ENCODE measurements at regions not wholly inside any gene's neighbourhood (a gene's known extent, or its start where the extent isn't known, plus 50 kb on each side); places are given as distances from the start of the nearest gene placed in this dataset.

DNA sequence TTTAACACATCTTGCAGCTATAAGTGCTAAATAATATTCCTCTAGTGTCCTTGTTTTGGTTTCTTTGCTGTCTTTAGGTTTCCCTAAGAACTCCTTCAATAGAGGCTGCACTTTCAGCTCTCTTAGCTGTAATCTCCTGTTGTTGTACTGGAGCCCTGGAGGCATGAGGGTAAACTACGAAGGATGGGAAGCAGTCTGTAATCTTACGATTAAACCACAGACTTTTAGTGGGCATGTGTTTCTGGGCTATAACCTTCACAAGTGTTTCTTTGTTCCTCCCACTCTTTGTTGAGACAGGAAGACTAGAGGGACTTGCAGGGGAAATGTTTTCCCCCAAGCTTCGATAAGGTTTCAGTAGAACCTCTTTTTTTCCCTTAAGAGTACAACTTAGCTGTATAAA lies 1058.1 kb downstream of the NSUN3 start:
- no peak for DNase-seq (ENCODE audit: low read depth)

DNA sequence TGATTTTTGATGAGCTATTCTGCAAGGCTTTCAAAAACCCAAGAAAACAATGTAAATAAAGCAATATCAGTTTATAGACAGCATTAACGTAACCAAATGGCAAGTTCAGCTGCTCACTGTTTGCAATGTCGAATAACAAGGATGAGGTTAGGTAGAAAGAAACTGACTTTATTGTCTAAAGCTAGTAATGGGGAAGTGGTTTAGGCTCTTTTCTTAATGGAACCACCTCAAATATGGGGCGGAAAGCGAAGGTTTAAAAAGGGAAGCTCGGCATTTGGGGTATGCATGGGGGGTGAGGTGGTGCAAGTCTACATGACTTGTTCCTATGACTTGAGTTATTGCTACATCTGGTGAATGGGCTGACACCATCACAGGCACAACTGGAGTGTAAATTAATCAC lies 1060.2 kb downstream of the NSUN3 start:
- H3K4me3 ChIP-seq (ENCODE audit: low read depth, low read length): no peak overlapping the region
- TF ChIP-seq POLR2A (IDR thresholded peaks at IDR 0.05; ENCODE audit: extremely low read depth, insufficient read length) (no peak), MYC (IDR thresholded peaks at IDR 0.05; ENCODE audit: low read depth, low read length) (no peak)
- TF ChIP-seq, protein P1, sequence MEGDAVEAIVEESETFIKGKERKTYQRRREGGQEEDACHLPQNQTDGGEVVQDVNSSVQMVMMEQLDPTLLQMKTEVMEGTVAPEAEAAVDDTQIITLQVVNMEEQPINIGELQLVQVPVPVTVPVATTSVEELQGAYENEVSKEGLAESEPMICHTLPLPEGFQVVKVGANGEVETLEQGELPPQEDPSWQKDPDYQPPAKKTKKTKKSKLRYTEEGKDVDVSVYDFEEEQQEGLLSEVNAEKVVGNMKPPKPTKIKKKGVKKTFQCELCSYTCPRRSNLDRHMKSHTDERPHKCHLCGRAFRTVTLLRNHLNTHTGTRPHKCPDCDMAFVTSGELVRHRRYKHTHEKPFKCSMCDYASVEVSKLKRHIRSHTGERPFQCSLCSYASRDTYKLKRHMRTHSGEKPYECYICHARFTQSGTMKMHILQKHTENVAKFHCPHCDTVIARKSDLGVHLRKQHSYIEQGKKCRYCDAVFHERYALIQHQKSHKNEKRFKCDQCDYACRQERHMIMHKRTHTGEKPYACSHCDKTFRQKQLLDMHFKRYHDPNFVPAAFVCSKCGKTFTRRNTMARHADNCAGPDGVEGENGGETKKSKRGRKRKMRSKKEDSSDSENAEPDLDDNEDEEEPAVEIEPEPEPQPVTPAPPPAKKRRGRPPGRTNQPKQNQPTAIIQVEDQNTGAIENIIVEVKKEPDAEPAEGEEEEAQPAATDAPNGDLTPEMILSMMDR (IDR thresholded peaks at IDR 0.05; ENCODE audit: low read depth, low read length): no peak
- TF ChIP-seq, protein P2, sequence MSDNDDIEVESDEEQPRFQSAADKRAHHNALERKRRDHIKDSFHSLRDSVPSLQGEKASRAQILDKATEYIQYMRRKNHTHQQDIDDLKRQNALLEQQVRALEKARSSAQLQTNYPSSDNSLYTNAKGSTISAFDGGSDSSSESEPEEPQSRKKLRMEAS (IDR thresholded peaks at IDR 0.05; ENCODE audit: low read depth, low read length): no peak
- DNase-seq (ENCODE audit: low read depth): peak; percentile 20

More for the DNA sequence above, 1058.1 kb downstream of the NSUN3 start:
- no peak overlapping the region for H3K4me3 ChIP-seq (ENCODE audit: low read depth, low read length)
- TF ChIP-seq, protein P2 (IDR thresholded peaks at IDR 0.05; ENCODE audit: low read depth, low read length): no peak
- TF ChIP-seq, protein P1 (IDR thresholded peaks at IDR 0.05; ENCODE audit: low read depth, low read length): no peak
- no peak for TF ChIP-seq POLR2A (IDR thresholded peaks at IDR 0.05; ENCODE audit: extremely low read depth, insufficient read length)
- no peak for TF ChIP-seq MYC (IDR thresholded peaks at IDR 0.05; ENCODE audit: low read depth, low read length)

DNA sequence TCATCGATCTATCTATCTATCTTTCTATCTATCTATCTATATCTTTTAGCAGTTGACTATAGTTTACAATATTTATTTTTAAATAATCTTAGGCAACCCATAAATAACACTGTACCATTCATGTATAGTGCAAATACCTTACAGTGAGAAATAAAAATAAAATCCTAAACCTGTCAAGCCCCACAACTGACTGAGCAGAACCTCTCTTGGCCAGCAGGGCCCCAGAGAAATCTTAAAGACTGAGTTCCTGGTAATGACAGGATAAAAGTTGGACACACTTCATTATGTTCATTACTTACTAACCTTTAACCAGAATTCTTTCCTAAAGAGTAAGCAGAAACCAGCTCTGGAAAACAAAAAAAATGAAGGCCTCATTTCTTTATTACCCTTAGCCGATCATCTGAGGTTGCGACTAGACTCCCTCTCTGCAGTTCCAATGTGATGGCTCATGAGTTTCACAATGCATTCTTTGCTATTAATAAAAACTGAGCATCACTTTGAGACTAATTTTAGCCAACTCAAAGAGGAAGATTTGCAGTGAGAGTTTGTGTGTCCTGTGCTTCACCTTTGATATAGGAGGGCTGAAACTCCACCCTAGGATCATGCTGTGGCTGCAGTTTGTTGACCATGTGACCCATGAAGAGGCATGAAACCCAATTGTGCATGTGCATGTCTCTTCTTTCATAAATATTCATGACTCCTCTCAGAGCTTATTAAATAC lies 1072.0 kb downstream of the NSUN3 start:
- no peak for TF ChIP-seq POLR2A (IDR thresholded peaks at IDR 0.05; ENCODE audit: extremely low read depth, insufficient read length)
- TF ChIP-seq, protein P2 (IDR thresholded peaks at IDR 0.05; ENCODE audit: low read depth, low read length): no peak
- no peak for TF ChIP-seq MYC (IDR thresholded peaks at IDR 0.05; ENCODE audit: low read depth, low read length)
- TF ChIP-seq, protein P1 (IDR thresholded peaks at IDR 0.05; ENCODE audit: low read depth, low read length): no peak
- H3K4me3 ChIP-seq (ENCODE audit: low read depth, low read length): no peak overlapping the region
- no peak for DNase-seq (ENCODE audit: low read depth)

DNA sequence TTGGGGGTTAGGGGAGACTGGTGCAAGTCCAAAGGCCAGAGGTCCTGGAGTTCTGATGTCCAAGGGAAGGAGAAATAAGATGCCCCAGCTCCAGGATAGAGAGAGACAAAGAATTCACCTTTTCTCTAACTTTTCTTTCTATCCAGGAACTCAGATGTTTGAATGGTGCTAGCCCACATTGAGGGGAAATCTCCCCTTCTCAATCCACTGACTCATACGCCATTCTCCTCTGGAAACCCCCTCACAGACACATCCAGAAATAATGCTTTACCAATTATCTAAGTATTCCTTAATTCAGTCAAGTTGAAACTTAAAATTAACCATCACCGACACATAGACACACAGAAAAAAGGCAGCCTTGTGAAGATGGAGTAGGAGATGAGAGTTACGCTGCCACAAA lies 1085.2 kb downstream of the NSUN3 start:
- TF ChIP-seq POLR2A (IDR thresholded peaks at IDR 0.05; ENCODE audit: extremely low read depth, insufficient read length): no peak
- TF ChIP-seq, protein P2 (IDR thresholded peaks at IDR 0.05; ENCODE audit: low read depth, low read length): no peak
- no peak for TF ChIP-seq MYC (IDR thresholded peaks at IDR 0.05; ENCODE audit: low read depth, low read length)
- TF ChIP-seq, protein P1 (IDR thresholded peaks at IDR 0.05; ENCODE audit: low read depth, low read length): no peak
- no peak overlapping the region for H3K4me3 ChIP-seq (ENCODE audit: low read depth, low read length)
- no peak for DNase-seq (ENCODE audit: low read depth)

DNA sequence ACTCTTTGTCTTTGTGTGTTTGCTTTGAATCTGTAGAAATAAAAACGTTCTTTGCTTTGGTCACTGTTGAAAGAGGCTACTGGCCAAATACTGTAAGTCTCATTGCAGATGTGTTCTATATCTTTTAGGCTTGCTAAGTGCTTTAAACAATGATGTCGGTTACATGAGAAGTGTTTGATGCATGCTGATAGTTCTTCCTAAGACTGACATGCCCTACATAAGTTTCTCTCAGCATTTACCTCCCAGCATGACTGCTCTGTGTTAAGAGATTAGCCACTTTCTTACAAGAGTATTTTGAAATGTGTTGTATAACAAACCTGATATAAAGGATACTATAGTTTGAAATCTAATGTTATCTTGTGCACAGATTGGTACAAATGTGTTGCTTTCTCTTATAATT lies 1088.7 kb downstream of the NSUN3 start:
- TF ChIP-seq, protein P1 (IDR thresholded peaks at IDR 0.05; ENCODE audit: low read depth, low read length): no peak
- TF ChIP-seq POLR2A (IDR thresholded peaks at IDR 0.05; ENCODE audit: extremely low read depth, insufficient read length) (no peak), MYC (IDR thresholded peaks at IDR 0.05; ENCODE audit: low read depth, low read length) (no peak)
- TF ChIP-seq, protein P2 (IDR thresholded peaks at IDR 0.05; ENCODE audit: low read depth, low read length): no peak
- DNase-seq (ENCODE audit: low read depth): no peak
- H3K4me3 ChIP-seq (ENCODE audit: low read depth, low read length): no peak overlapping the region
